ENCODE measurements at regions not wholly inside any gene's neighbourhood (a gene's known extent, or its start where the extent isn't known, plus 50 kb on each side); places are given as distances from the start of the nearest gene placed in this dataset.

- DNase-seq (ENCODE audit: low spot score) (no peak), ATAC-seq (peak; percentile 75)
- H3K27me3 Mint-ChIP-seq (ENCODE audit: low read depth) = no peaks in the 10 kb centered on the region
- H3K36me3 Mint-ChIP-seq = no peaks in the 10 kb centered on the region
- H3K4me3 Mint-ChIP-seq = no peak overlapping the region
- H3K4me1 Mint-ChIP-seq = peaks cover 11% of the 10 kb centered on the region
- ChIA-PET POLR2A (no interaction called here), CTCF (no interaction called here)
- H3K27ac Mint-ChIP-seq = no peak overlapping the region
- TF ChIP-seq NFATC4 (CRISPR knock-in tag; IDR thresholded peaks at IDR 0.05) (no peak), ETV6 (CRISPR knock-in tag; IDR thresholded peaks at IDR 0.05) (no peak), NR3C1 (CRISPR knock-in tag; conservative IDR thresholded peaks at IDR 0.05; ENCODE audit: low read depth) (no peak)
- H3K9me3 Mint-ChIP-seq = peaks cover 5% of the 10 kb centered on the region
Measured at GRCh38 chr13:74596691-74597090, 462.5 kb upstream of the KLF12 start.

DNA sequence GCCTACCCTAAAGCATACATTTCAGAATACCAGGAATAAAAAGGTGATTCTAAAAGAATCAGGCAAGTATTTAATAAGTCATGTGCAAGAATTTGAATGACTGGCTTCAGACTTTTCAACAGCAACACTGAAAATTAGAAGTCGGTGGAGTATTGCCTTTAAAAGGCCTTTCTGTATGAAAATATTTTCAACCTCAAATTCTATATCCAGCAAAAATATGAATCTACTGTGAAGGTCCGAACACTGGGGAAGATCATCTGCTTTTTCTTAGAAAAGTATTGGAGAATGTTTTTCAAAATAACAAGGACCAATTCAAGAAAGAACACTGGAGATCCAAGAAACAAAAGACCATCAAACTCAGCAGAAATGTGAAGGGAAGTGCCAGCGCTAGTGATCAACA lies 459.5 kb upstream of the KLF12 start:
- CTCF ChIA-PET = no interaction called here
- H3K9me3 Mint-ChIP-seq = peaks cover 5% of the 10 kb centered on the region

More for the DNA sequence above, 459.5 kb upstream of the KLF12 start:
- Mint-ChIP-seq H3K4me3 (no peak overlapping the region), H3K27me3 (ENCODE audit: low read depth) (no peaks in the 10 kb centered on the region), H3K36me3 (no peaks in the 10 kb centered on the region), H3K4me1 (peaks cover 11% of the 10 kb centered on the region), H3K27ac (no peak overlapping the region)
- DNase-seq (ENCODE audit: low spot score) = no peak
- TF ChIP-seq TEAD1 (CRISPR knock-in tag; IDR thresholded peaks at IDR 0.05) = no peak
- no peak for TF ChIP-seq PRRX2 (CRISPR knock-in tag; IDR thresholded peaks at IDR 0.05)
- TF ChIP-seq ATF2 (CRISPR knock-in tag; IDR thresholded peaks at IDR 0.05; ENCODE audit: borderline replicate concordance, low read depth) = no peak
- TF ChIP-seq AFF4 (CRISPR knock-in tag; IDR thresholded peaks at IDR 0.05; ENCODE audit: borderline replicate concordance) = no peak
- TF ChIP-seq NFATC4 (CRISPR knock-in tag; IDR thresholded peaks at IDR 0.05) = no peak
- no peak for TF ChIP-seq SP1 (CRISPR knock-in tag; conservative IDR thresholded peaks at IDR 0.05)
- no peak for TF ChIP-seq GABPB1 (CRISPR knock-in tag; IDR thresholded peaks at IDR 0.05)
- no peak for TF ChIP-seq TEAD4 (CRISPR knock-in tag; IDR thresholded peaks at IDR 0.05)
- TF ChIP-seq HMGXB4 (CRISPR knock-in tag; IDR thresholded peaks at IDR 0.05) = no peak
- no peak for TF ChIP-seq RELA (CRISPR knock-in tag; IDR thresholded peaks at IDR 0.05; ENCODE audit: borderline replicate concordance)
- no peak for TF ChIP-seq JAZF1 (CRISPR knock-in tag; IDR thresholded peaks at IDR 0.05)
- no peak for TF ChIP-seq ZNF512 (CRISPR knock-in tag; IDR thresholded peaks at IDR 0.05; ENCODE audit: borderline replicate concordance)
- no peak for TF ChIP-seq GRHL2 (CRISPR knock-in tag; IDR thresholded peaks at IDR 0.05; ENCODE audit: insufficient replicate concordance, severe bottlenecking)
- TF ChIP-seq, protein P1, sequence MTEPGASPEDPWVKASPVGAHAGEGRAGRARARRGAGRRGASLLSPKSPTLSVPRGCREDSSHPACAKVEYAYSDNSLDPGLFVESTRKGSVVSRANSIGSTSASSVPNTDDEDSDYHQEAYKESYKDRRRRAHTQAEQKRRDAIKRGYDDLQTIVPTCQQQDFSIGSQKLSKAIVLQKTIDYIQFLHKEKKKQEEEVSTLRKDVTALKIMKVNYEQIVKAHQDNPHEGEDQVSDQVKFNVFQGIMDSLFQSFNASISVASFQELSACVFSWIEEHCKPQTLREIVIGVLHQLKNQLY (CRISPR knock-in tag; IDR thresholded peaks at IDR 0.05) = no peak
- no peak for TF ChIP-seq SMAD4 (CRISPR knock-in tag; IDR thresholded peaks at IDR 0.05)
- TF ChIP-seq, protein P2, sequence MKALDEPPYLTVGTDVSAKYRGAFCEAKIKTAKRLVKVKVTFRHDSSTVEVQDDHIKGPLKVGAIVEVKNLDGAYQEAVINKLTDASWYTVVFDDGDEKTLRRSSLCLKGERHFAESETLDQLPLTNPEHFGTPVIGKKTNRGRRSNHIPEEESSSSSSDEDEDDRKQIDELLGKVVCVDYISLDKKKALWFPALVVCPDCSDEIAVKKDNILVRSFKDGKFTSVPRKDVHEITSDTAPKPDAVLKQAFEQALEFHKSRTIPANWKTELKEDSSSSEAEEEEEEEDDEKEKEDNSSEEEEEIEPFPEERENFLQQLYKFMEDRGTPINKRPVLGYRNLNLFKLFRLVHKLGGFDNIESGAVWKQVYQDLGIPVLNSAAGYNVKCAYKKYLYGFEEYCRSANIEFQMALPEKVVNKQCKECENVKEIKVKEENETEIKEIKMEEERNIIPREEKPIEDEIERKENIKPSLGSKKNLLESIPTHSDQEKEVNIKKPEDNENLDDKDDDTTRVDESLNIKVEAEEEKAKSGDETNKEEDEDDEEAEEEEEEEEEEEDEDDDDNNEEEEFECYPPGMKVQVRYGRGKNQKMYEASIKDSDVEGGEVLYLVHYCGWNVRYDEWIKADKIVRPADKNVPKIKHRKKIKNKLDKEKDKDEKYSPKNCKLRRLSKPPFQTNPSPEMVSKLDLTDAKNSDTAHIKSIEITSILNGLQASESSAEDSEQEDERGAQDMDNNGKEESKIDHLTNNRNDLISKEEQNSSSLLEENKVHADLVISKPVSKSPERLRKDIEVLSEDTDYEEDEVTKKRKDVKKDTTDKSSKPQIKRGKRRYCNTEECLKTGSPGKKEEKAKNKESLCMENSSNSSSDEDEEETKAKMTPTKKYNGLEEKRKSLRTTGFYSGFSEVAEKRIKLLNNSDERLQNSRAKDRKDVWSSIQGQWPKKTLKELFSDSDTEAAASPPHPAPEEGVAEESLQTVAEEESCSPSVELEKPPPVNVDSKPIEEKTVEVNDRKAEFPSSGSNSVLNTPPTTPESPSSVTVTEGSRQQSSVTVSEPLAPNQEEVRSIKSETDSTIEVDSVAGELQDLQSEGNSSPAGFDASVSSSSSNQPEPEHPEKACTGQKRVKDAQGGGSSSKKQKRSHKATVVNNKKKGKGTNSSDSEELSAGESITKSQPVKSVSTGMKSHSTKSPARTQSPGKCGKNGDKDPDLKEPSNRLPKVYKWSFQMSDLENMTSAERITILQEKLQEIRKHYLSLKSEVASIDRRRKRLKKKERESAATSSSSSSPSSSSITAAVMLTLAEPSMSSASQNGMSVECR (CRISPR knock-in tag; IDR thresholded peaks at IDR 0.05; ENCODE audit: borderline replicate concordance) = no peak
- no peak for TF ChIP-seq ZNF263 (CRISPR knock-in tag; IDR thresholded peaks at IDR 0.05; ENCODE audit: low read depth)
- POLR2A ChIA-PET = no interaction called here
- ATAC-seq = no peak

Measured in WTC11 (cell line).